Upper lobe of right lung (tissue), 1 donor: ENCODE measurements at regions not wholly inside any gene's neighbourhood (a gene's known extent, or its start where the extent isn't known, plus 50 kb on each side); places are given as distances from the start of the nearest gene placed in this dataset.

Source experiments
- ATAC-seq: fragments of 200-7000 bp; cut with Tn5 transposase; one replicate; pipeline ENCODE4 v1.9.1; 2020; ENCODE audit warnings: mild to moderate bottlenecking, moderate library complexity
- DNase-seq: peaks from one replicate; pipeline ENCODE4 v3.0.0-alpha.2; 2020
- H3K27ac ChIP-seq: fragments of 200-600 bp; one replicate; pipeline ENCODE4 v1.8.0; 2022
- H3K27me3 ChIP-seq: fragments of 200-600 bp; one replicate; pipeline ENCODE4 v1.8.0; 2022; ENCODE audit warnings: mild to moderate bottlenecking
- H3K36me3 ChIP-seq: fragments of 200-600 bp; one replicate; pipeline ENCODE4 v1.8.0; 2022
- H3K4me1 ChIP-seq: fragments of 200-600 bp; one replicate; pipeline ENCODE4 v1.8.0; 2022
- H3K4me3 ChIP-seq: fragments of 200-600 bp; one replicate; pipeline ENCODE4 v1.8.0; 2022; ENCODE audit warnings: mild to moderate bottlenecking
- H3K9me3 ChIP-seq: fragments of 200-600 bp; one replicate; pipeline ENCODE4 v1.8.0; 2022
- intact Hi-C: fragments of 100-400 bp; cut with DNase I; formaldehyde crosslinking; loops from one replicate; pipeline ENCODE4 v1.11.0; 2022
- TF ChIP-seq, protein P1 (sequence below): fragments of 200-600 bp; IDR thresholded peaks from one replicate; pipeline ENCODE4 v1.8.0; 2022; ENCODE audit warnings: antibody characterized with exemption
- donor health status: DM: no; HTN: yes; CAD: no; lungs with severe emphysema.

GRCh38 chr10:124300224-124300623 is 118.5 kb downstream of the OAT start:
- ATAC-seq (no peak), DNase-seq (peak; percentile 23)
- H3K4me1 ChIP-seq: no peaks in the 10 kb centered on the region
- no peaks in the 10 kb centered on the region for H3K9me3 ChIP-seq
- H3K27ac ChIP-seq: no peak overlapping the region
- TF ChIP-seq, protein P1, sequence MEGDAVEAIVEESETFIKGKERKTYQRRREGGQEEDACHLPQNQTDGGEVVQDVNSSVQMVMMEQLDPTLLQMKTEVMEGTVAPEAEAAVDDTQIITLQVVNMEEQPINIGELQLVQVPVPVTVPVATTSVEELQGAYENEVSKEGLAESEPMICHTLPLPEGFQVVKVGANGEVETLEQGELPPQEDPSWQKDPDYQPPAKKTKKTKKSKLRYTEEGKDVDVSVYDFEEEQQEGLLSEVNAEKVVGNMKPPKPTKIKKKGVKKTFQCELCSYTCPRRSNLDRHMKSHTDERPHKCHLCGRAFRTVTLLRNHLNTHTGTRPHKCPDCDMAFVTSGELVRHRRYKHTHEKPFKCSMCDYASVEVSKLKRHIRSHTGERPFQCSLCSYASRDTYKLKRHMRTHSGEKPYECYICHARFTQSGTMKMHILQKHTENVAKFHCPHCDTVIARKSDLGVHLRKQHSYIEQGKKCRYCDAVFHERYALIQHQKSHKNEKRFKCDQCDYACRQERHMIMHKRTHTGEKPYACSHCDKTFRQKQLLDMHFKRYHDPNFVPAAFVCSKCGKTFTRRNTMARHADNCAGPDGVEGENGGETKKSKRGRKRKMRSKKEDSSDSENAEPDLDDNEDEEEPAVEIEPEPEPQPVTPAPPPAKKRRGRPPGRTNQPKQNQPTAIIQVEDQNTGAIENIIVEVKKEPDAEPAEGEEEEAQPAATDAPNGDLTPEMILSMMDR: no peak
- intact Hi-C loops: no loop called here
- H3K27me3 ChIP-seq: no peaks in the 10 kb centered on the region
- no peak overlapping the region for H3K4me3 ChIP-seq
- no peaks in the 10 kb centered on the region for H3K36me3 ChIP-seq

DNA sequence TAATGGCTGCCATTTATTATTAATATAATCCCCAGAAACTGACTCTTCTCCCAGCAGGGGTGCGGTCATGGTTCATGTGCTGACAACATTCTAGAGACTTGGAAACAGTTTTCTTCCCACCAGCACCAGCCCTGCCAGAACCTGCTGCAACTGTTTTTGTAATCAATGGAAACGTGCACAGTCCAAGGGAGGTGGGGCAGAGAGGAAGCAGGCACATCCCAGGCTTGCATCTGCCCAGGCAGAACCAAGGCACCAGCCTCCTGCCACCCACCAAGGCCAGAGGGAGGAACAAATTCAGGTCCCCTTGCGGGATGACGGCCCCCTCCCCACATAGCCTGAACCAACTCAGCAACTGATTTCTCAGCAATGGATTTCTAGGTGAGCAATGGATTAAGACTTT is 119.0 kb downstream of the OAT start:
- peak; percentile 31 for DNase-seq

DNA sequence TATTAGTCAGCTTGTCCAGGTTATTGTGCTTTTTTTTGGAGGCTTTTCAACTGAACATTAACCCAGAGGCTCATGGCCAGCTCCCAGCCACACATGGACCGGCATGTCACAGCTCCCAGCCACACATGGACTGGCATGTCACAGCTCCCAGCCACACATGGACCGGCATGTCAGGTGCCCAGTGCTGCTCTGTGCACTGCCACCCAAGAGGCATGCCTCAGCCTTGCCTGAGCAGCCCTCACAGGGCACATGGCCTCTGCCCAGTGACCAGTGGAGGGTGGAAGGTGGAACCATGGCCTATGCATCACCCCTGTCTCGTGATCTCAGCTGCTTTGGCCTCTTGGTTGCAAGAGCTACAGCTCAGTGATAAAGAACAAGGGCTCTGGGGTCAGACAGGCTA is 119.8 kb downstream of the OAT start:
- Histone ChIP-seq H3K9me3 (no peaks in the 10 kb centered on the region), H3K27me3 (no peaks in the 10 kb centered on the region), H3K4me1 (no peaks in the 10 kb centered on the region), H3K36me3 (no peaks in the 10 kb centered on the region), H3K4me3 (no peak overlapping the region), H3K27ac (no peak overlapping the region)
- TF ChIP-seq, protein P1: no peak
- peak; percentile 48 for DNase-seq
- ATAC-seq: no peak
- intact Hi-C loops: no loop called here

More for the DNA sequence above, 119.0 kb downstream of the OAT start:
- Histone ChIP-seq H3K4me3 (no peak overlapping the region), H3K9me3 (no peaks in the 10 kb centered on the region), H3K36me3 (no peaks in the 10 kb centered on the region), H3K27ac (no peak overlapping the region), H3K27me3 (no peaks in the 10 kb centered on the region), H3K4me1 (no peaks in the 10 kb centered on the region)
- ATAC-seq: no peak
- TF ChIP-seq, protein P1: no peak
- intact Hi-C loops: no loop called here

DNA sequence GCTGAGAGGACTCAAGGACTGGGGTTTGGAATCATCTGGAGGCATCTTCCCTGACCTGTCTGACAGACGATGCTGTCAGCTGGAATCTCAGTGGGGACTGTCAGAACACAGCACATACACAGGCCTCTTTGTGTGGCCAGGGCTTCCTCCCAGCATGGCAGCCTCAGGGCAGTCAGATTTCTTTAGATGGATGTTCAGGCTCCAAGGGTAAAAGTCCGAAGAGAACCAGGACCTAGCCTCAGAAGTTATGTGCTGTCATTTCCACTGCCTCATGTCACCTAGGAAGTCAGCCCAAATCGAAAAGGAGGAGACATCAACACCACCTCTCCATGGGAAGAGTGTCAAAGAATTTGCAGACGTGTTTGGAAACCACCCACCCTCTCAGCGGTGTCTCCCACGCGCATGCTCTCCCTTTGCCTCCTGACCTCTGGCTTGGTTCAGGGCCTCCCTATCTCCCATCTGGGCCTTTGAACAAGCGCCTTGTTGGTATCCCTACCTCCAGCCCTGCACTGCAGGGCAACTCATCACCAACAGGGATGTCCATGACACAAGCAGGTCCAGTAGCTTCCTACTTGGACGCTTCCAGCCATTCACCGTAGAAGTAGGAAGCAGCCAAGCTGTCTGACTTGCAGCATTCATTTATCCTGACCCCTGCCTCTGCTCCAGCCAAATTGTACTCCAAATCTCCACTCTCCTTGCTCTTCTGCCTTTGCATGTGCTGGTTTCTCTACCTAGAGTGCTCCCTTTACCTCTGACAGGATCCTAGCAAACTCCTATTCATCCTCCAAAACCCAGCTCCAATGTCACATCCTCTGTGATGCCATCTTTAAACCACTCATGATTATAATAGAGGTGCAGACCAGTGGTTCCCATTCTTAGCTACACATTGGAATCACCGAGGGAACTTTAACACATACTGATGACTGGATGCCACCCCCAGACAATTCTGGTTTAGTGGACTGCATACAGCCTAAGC is 121.6 kb downstream of the OAT start:
- no peak overlapping the region for H3K27ac ChIP-seq
- ATAC-seq (no peak), DNase-seq (peak; percentile 41)
- no peaks in the 10 kb centered on the region for H3K9me3 ChIP-seq
- H3K36me3 ChIP-seq: no peaks in the 10 kb centered on the region
- H3K27me3 ChIP-seq: no peaks in the 10 kb centered on the region
- no peak overlapping the region for H3K4me3 ChIP-seq
- H3K4me1 ChIP-seq: no peaks in the 10 kb centered on the region
- intact Hi-C loops: no loop called here
- TF ChIP-seq, protein P1: no peak

GRCh38 chr10:124296121-124296812 is 122.5 kb downstream of the OAT start:
- no peaks in the 10 kb centered on the region for H3K36me3 ChIP-seq
- H3K27ac ChIP-seq: no peak overlapping the region
- H3K9me3 ChIP-seq: no peaks in the 10 kb centered on the region
- intact Hi-C loops: no loop called here
- H3K27me3 ChIP-seq: no peaks in the 10 kb centered on the region
- ATAC-seq (no peak), DNase-seq (no peak)
- H3K4me3 ChIP-seq: no peak overlapping the region
- TF ChIP-seq, protein P1: no peak
- no peaks in the 10 kb centered on the region for H3K4me1 ChIP-seq
